Upper lobe of left lung (tissue), 4 donors: ENCODE measurements at regions not wholly inside any gene's neighbourhood (a gene's known extent, or its start where the extent isn't known, plus 50 kb on each side); places are given as distances from the start of the nearest gene placed in this dataset.

Source experiments
- EP300 ChIP-seq, 4 donors: sonication (generic); formaldehyde crosslinking; IDR thresholded peaks; one replicate each; pipeline ENCODE4 v1.5.1; 2017; ENCODE audit warnings: antibody characterized with exemption in 4 of 4, control low read depth in 2 of 4
- POLR2A ChIP-seq, 4 donors: fragments of 450-650 bp; IDR thresholded peaks; one replicate each; pipeline ENCODE4 v1.5.1; 2016 to 2017; ENCODE audit warnings: antibody characterized with exemption in 4 of 4, mild to moderate bottlenecking in 2 of 4
- POLR2AphosphoS5 ChIP-seq, 2 donors: sonication (generic); formaldehyde crosslinking; IDR thresholded peaks; one replicate each; pipeline ENCODE4 v1.5.1; 2017; ENCODE audit warnings: antibody characterized with exemption in 2 of 2
- TF ChIP-seq, protein P1 (sequence below), 6 experiments: fragments of 450-650 bp in 4 of 6; fragments of 200-600 bp in 2 of 6; sonication (generic) in 2 of 6; IDR thresholded peaks; one replicate each; pipeline ENCODE4 v1.5.1; 2016 to 2019; ENCODE audit warnings: antibody characterized with exemption in 6 of 6

DNA sequence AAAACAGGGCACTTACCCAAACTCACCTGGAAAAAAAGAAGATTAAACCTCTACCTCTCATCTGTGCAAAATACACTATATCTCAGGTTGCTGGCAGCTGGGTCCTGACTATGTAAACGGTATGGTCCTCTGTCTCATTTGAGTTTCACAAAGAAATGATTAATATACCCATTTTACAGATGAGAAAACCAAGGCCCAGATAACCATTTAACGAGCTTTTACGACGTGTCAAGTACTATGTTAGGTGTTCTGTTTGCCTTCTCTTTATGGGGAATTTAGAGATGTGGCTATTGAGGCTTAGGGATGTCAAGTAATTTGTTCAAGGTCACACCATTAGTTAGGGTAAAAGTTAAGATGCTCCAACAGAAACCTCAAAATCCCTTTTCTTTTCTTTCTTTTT lies 140.4 kb upstream of the USP24 start:
- TF ChIP-seq POLR2A (IDR thresholded peaks at IDR 0.05) = no peak
- TF ChIP-seq, protein P1, sequence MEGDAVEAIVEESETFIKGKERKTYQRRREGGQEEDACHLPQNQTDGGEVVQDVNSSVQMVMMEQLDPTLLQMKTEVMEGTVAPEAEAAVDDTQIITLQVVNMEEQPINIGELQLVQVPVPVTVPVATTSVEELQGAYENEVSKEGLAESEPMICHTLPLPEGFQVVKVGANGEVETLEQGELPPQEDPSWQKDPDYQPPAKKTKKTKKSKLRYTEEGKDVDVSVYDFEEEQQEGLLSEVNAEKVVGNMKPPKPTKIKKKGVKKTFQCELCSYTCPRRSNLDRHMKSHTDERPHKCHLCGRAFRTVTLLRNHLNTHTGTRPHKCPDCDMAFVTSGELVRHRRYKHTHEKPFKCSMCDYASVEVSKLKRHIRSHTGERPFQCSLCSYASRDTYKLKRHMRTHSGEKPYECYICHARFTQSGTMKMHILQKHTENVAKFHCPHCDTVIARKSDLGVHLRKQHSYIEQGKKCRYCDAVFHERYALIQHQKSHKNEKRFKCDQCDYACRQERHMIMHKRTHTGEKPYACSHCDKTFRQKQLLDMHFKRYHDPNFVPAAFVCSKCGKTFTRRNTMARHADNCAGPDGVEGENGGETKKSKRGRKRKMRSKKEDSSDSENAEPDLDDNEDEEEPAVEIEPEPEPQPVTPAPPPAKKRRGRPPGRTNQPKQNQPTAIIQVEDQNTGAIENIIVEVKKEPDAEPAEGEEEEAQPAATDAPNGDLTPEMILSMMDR (IDR thresholded peaks at IDR 0.05) = no peak
- no peak for TF ChIP-seq EP300 (IDR thresholded peaks at IDR 0.05)
- no peak for TF ChIP-seq POLR2AphosphoS5 (IDR thresholded peaks at IDR 0.05)
